ENCODE measurements at regions not wholly inside any gene's neighbourhood (a gene's known extent, or its start where the extent isn't known, plus 50 kb on each side); places are given as distances from the start of the nearest gene placed in this dataset.

- TF ChIP-seq TCF12 (IDR thresholded peaks at IDR 0.05; ENCODE audit: low read depth) = no peak
- no peak for TF ChIP-seq CEBPB (IDR thresholded peaks at IDR 0.05)
- no peak for TF ChIP-seq CREB1 (IDR thresholded peaks at IDR 0.05; ENCODE audit: low read depth)
- no peak for TF ChIP-seq TAF1 (IDR thresholded peaks at IDR 0.05; ENCODE audit: low read depth)
- no peak for TF ChIP-seq RAD21 (IDR thresholded peaks at IDR 0.05; ENCODE audit: low read depth)
- TF ChIP-seq EGR1 (IDR thresholded peaks at IDR 0.05) = no peak
These were observed 401.9 kb downstream of the MEIS1 start for GRCh38 chr2:66836851-66837250.

All from Ishikawa (cell line).